Osteoblast (primary cell): ENCODE measurements at regions not wholly inside any gene's neighbourhood (a gene's known extent, or its start where the extent isn't known, plus 50 kb on each side); places are given as distances from the start of the nearest gene placed in this dataset.

Experiments
- DNase-seq: peaks from one replicate; pipeline ENCODE4 v3.0.0; 2011; ENCODE audit warnings: low spot score, mixed read lengths; ENCODE audit not compliant: insufficient read length; ENCODE audit errors: missing footprints
- H2AFZ ChIP-seq: 2 replicates; pipeline ENCODE4 v1.6.0; 2011; ENCODE audit warnings: mild to moderate bottlenecking, low read length
- H3K27ac ChIP-seq: 2 replicates; pipeline ENCODE4 v1.5.1; 2011; ENCODE audit warnings: mild to moderate bottlenecking, low read depth, low read length, moderate library complexity
- H3K27me3 ChIP-seq: 2 replicates; pipeline ENCODE4 v1.6.0; 2012; ENCODE audit warnings: mild to moderate bottlenecking, control low read depth, inconsistent platforms, low read length, moderate library complexity; ENCODE audit not compliant: insufficient read depth
- H3K36me3 ChIP-seq: 2 replicates; pipeline ENCODE4 v1.5.1; 2011; ENCODE audit warnings: mild to moderate bottlenecking, low read length, control low read depth, moderate library complexity; ENCODE audit not compliant: insufficient read depth
- H3K4me1 ChIP-seq: 2 replicates; pipeline ENCODE4 v1.5.1; 2011; ENCODE audit warnings: mild to moderate bottlenecking, low read length, control low read depth, moderate library complexity; ENCODE audit not compliant: insufficient read depth
- H3K4me2 ChIP-seq: 2 replicates; pipeline ENCODE4 v1.6.0; 2011; ENCODE audit warnings: mild to moderate bottlenecking, low read length; ENCODE audit not compliant: insufficient read depth
- H3K4me3 ChIP-seq: fragments of 200-600 bp; sonication (generic); 3 replicates; pipeline ENCODE4 v1.5.1; 2012; ENCODE audit warnings: mild to moderate bottlenecking, low read length, inconsistent platforms; ENCODE audit not compliant: insufficient read depth
- H3K79me2 ChIP-seq: 2 replicates; pipeline ENCODE4 v1.6.0; 2012; ENCODE audit warnings: mild to moderate bottlenecking, low read length, control low read depth, inconsistent platforms; ENCODE audit not compliant: insufficient read depth
- H3K9me3 ChIP-seq: 2 replicates; pipeline ENCODE4 v1.5.1; 2011; ENCODE audit warnings: low read depth, low read length, control low read depth
- H4K20me1 ChIP-seq: 2 replicates; pipeline ENCODE4 v1.6.0; 2012; ENCODE audit warnings: mild to moderate bottlenecking, low read length, control low read depth; ENCODE audit not compliant: insufficient read depth
- CTCF ChIP-seq: IDR thresholded peaks from 2 replicates; pipeline ENCODE4 v1.5.1; 2011; ENCODE audit warnings: mild to moderate bottlenecking, low read depth, low read length, moderate library complexity; ENCODE audit errors: extremely low read depth

- H4K20me1 ChIP-seq: no peaks in the 10 kb centered on the region
Measured at GRCh38 chr12:42767998-42768397, 178.5 kb upstream of the PRICKLE1 start.

GRCh38 chr12:42767326-42767954, 177.9 kb upstream of the PRICKLE1 start:
- no peak overlapping the region for H3K27ac ChIP-seq
- DNase-seq: no peak
- H3K4me2 ChIP-seq: no peak overlapping the region
- H3K9me3 ChIP-seq: no peaks in the 10 kb centered on the region
- no peak overlapping the region for H2AFZ ChIP-seq
- no peaks in the 10 kb centered on the region for H4K20me1 ChIP-seq
- no peaks in the 10 kb centered on the region for H3K79me2 ChIP-seq
- no peak overlapping the region for H3K4me3 ChIP-seq
- no peaks in the 10 kb centered on the region for H3K36me3 ChIP-seq
- H3K27me3 ChIP-seq: peaks cover 3% of the 10 kb centered on the region
- TF ChIP-seq CTCF: no peak
- peaks cover 2% of the 10 kb centered on the region for H3K4me1 ChIP-seq

More at GRCh38 chr12:42767998-42768397, 178.5 kb upstream of the PRICKLE1 start:
- Histone ChIP-seq H3K9me3 (no peaks in the 10 kb centered on the region), H3K27ac (no peak overlapping the region), H3K4me1 (no peaks in the 10 kb centered on the region), H3K4me3 (no peak overlapping the region), H2AFZ (no peak overlapping the region), H3K4me2 (no peak overlapping the region), H3K79me2 (no peaks in the 10 kb centered on the region), H3K36me3 (no peaks in the 10 kb centered on the region), H3K27me3 (peaks cover 7% of the 10 kb centered on the region)
- TF ChIP-seq CTCF: no peak
- no peak for DNase-seq

GRCh38 chr12:42766754-42767153, 177.2 kb upstream of the PRICKLE1 start:
- no peaks in the 10 kb centered on the region for H3K9me3 ChIP-seq
- H3K4me3 ChIP-seq: no peak overlapping the region
- no peaks in the 10 kb centered on the region for H3K36me3 ChIP-seq
- H3K79me2 ChIP-seq: no peaks in the 10 kb centered on the region
- H3K4me2 ChIP-seq: no peak overlapping the region
- H3K27ac ChIP-seq: no peak overlapping the region
- H3K4me1 ChIP-seq: peaks cover 9% of the 10 kb centered on the region
- H2AFZ ChIP-seq: no peak overlapping the region
- no peaks in the 10 kb centered on the region for H3K27me3 ChIP-seq
- no peak for TF ChIP-seq CTCF
- H4K20me1 ChIP-seq: no peaks in the 10 kb centered on the region
- no peak for DNase-seq

GRCh38 chr12:42766026-42766425, 176.5 kb upstream of the PRICKLE1 start:
- Histone ChIP-seq H3K79me2 (no peaks in the 10 kb centered on the region), H4K20me1 (no peaks in the 10 kb centered on the region), H3K27me3 (no peaks in the 10 kb centered on the region), H3K36me3 (no peaks in the 10 kb centered on the region), H3K4me2 (no peak overlapping the region), H3K4me1 (peaks cover 15% of the 10 kb centered on the region), H3K9me3 (no peaks in the 10 kb centered on the region), H3K4me3 (no peak overlapping the region), H2AFZ (no peak overlapping the region), H3K27ac (no peak overlapping the region)
- TF ChIP-seq CTCF: no peak
- DNase-seq: no peak
